ENCODE measurements at regions not wholly inside any gene's neighbourhood (a gene's known extent, or its start where the extent isn't known, plus 50 kb on each side); places are given as distances from the start of the nearest gene placed in this dataset.

GRCh38 chr5:82794876-82795275, 282.3 kb downstream of the TMEM167A start:
- Histone ChIP-seq H3K9me3 (no peaks in the 10 kb centered on the region), H3K4me3 (no peak overlapping the region), H3K4me1 (no peaks in the 10 kb centered on the region), H3K4me2 (no peak overlapping the region), H3K27ac (no peak overlapping the region)
- FAIRE-seq (no peak), DNase-seq (ENCODE audit: low read depth in 1 of 2, low spot score in 1 of 2) (no peak), ATAC-seq (no peak)
- ChIA-PET CTCF (interaction anchor here (0.6 kb wide), 1 partner anchor 11 kb away, joined by 3 read pairs; no protein-coding TSS in a partner anchor), POLR2A (no interaction called here)
- TF ChIP-seq TFCP2L1 (CRISPR knock-in tag; IDR thresholded peaks at IDR 0.05), result no peak
- TF ChIP-seq NFE2L2 (conservative IDR thresholded peaks at IDR 0.05; ENCODE audit: low read length), result no peak
- TF ChIP-seq EP300 (IDR thresholded peaks at IDR 0.05), result no peak
- TF ChIP-seq KDM5A (IDR thresholded peaks at IDR 0.05), result no peak
- TF ChIP-seq ZFP36 (IDR thresholded peaks at IDR 0.05; ENCODE audit: borderline replicate concordance, partially characterized antibody), result no peak
- TF ChIP-seq ZC3H11A (IDR thresholded peaks at IDR 0.05), result no peak
- TF ChIP-seq POLR2A (IDR thresholded peaks at IDR 0.05; ENCODE audit: low read length), result no peak
- TF ChIP-seq BHLHE40 (IDR thresholded peaks at IDR 0.05; ENCODE audit: low read depth, low read length), result no peak
- TF ChIP-seq MYC (IDR thresholded peaks at IDR 0.05; ENCODE audit: borderline replicate concordance, low read length), result no peak
- TF ChIP-seq, protein P1, sequence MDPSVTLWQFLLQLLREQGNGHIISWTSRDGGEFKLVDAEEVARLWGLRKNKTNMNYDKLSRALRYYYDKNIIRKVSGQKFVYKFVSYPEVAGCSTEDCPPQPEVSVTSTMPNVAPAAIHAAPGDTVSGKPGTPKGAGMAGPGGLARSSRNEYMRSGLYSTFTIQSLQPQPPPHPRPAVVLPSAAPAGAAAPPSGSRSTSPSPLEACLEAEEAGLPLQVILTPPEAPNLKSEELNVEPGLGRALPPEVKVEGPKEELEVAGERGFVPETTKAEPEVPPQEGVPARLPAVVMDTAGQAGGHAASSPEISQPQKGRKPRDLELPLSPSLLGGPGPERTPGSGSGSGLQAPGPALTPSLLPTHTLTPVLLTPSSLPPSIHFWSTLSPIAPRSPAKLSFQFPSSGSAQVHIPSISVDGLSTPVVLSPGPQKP (IDR thresholded peaks at IDR 0.05; ENCODE audit: low read depth, low read length), result no peak
- no peak for TF ChIP-seq HOXB13 (CRISPR knock-in tag; IDR thresholded peaks at IDR 0.05; ENCODE audit: low read depth)
- TF ChIP-seq HOXA7 (CRISPR knock-in tag; IDR thresholded peaks at IDR 0.05), result no peak
- no peak for TF ChIP-seq JUNB (IDR thresholded peaks at IDR 0.05)
- TF ChIP-seq ZSCAN20 (CRISPR knock-in tag; IDR thresholded peaks at IDR 0.05), result no peak
- TF ChIP-seq HES2 (IDR thresholded peaks at IDR 0.05), result no peak
- TF ChIP-seq GATA3 (IDR thresholded peaks at IDR 0.05; ENCODE audit: borderline replicate concordance), result no peak
- no peak for TF ChIP-seq EHMT2 (IDR thresholded peaks at IDR 0.05; ENCODE audit: low read depth)
- no peak for TF ChIP-seq KDM1A (IDR thresholded peaks at IDR 0.05; ENCODE audit: low read depth)
- no peak for TF ChIP-seq EHF (CRISPR knock-in tag; IDR thresholded peaks at IDR 0.05)
- no peak for TF ChIP-seq TP53 (CRISPR knock-in tag; IDR thresholded peaks at IDR 0.05)
- WGBS (ENCODE audit: missing lambda C conversion rate), result 22% methylated on average over 2 of the region's 2 CpGs

- DNase-seq (ENCODE audit: low read depth in 1 of 2, low spot score in 1 of 2) (peak; percentile 11 to 36), FAIRE-seq (no peak), ATAC-seq (no peak)
- ChIA-PET CTCF (interaction anchor here (1.3 kb wide), 1 partner anchor 27 kb away, joined by 3 read pairs; no protein-coding TSS in a partner anchor), POLR2A (no interaction called here)
- 24% methylated on average over 4 of the region's 4 CpGs for WGBS (ENCODE audit: missing lambda C conversion rate)
- TF ChIP-seq HMGXB4 (CRISPR knock-in tag; IDR thresholded peaks at IDR 0.05; ENCODE audit: borderline replicate concordance) (no peak), SMC3 (IDR thresholded peaks at IDR 0.05) (peak; percentile 53), CHD2 (IDR thresholded peaks at IDR 0.05; ENCODE audit: low read length, partially characterized antibody) (no peak), EP300 (IDR thresholded peaks at IDR 0.05) (no peak), RAD21 (conservative IDR thresholded peaks at IDR 0.05 in 1 of 2, IDR thresholded peaks at IDR 0.05 in 1 of 2) (peak; percentile 38 to 51; a peak in 4 of 5 replicates), KDM5A (IDR thresholded peaks at IDR 0.05) (no peak), RFX5 (IDR thresholded peaks at IDR 0.05) (no peak), HDAC2 (IDR thresholded peaks at IDR 0.05) (no peak), TFCP2L1 (CRISPR knock-in tag; IDR thresholded peaks at IDR 0.05) (no peak)
- TF ChIP-seq, protein P2, sequence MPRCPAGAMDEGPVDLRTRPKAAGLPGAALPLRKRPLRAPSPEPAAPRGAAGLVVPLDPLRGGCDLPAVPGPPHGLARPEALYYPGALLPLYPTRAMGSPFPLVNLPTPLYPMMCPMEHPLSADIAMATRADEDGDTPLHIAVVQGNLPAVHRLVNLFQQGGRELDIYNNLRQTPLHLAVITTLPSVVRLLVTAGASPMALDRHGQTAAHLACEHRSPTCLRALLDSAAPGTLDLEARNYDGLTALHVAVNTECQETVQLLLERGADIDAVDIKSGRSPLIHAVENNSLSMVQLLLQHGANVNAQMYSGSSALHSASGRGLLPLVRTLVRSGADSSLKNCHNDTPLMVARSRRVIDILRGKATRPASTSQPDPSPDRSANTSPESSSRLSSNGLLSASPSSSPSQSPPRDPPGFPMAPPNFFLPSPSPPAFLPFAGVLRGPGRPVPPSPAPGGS (IDR thresholded peaks at IDR 0.05), result no peak
- TF ChIP-seq, protein P3, sequence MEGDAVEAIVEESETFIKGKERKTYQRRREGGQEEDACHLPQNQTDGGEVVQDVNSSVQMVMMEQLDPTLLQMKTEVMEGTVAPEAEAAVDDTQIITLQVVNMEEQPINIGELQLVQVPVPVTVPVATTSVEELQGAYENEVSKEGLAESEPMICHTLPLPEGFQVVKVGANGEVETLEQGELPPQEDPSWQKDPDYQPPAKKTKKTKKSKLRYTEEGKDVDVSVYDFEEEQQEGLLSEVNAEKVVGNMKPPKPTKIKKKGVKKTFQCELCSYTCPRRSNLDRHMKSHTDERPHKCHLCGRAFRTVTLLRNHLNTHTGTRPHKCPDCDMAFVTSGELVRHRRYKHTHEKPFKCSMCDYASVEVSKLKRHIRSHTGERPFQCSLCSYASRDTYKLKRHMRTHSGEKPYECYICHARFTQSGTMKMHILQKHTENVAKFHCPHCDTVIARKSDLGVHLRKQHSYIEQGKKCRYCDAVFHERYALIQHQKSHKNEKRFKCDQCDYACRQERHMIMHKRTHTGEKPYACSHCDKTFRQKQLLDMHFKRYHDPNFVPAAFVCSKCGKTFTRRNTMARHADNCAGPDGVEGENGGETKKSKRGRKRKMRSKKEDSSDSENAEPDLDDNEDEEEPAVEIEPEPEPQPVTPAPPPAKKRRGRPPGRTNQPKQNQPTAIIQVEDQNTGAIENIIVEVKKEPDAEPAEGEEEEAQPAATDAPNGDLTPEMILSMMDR (IDR thresholded peaks at IDR 0.05), result peak; percentile 55
- H3K4me2 ChIP-seq, result no peak overlapping the region
- H3K9me3 ChIP-seq, result no peaks in the 10 kb centered on the region
- no peak overlapping the region for H3K4me3 ChIP-seq
- no peaks in the 10 kb centered on the region for H3K4me1 ChIP-seq
- no peak overlapping the region for H3K27ac ChIP-seq
Measured at GRCh38 chr5:82793808-82794419, 283.3 kb downstream of the TMEM167A start.
